ENCODE measurements at regions not wholly inside any gene's neighbourhood (a gene's known extent, or its start where the extent isn't known, plus 50 kb on each side); places are given as distances from the start of the nearest gene placed in this dataset.
"Not testable (repeated sequence)": the region's sequence is repeated elsewhere in the genome, so short reads cannot be mapped to it uniquely, and the experiment has no call there.

DNA sequence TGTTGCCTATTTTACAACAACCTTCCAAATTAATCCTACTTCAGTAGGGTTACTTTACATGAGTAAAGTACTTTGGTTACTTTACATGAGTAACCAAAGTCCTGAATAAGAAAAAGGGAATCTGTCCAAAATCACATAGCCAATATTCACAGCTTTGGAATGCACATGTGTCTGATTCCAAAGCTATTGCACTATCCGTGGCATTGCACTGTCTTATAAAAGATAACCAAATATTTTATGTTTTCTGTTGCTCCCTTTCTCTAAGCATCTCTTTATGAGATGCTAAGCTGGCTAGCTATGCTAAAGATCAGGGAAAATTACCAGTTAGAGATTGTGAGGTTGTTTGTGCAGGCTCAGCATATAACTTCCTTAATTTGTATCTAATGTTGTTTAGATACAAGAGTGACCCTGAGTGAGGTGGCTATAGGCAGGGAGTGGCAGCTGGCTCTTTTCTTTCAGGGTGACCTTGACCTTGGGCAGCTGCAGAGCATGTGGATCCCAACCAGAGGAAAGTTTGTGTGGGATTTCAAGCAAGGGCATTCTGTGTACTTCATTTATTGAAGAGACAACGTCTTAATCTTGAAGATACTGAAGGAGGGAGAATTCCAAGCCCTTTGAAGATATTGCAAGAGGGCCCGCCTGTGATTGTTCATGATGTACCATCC lies 366.1 kb upstream of the ANKRD30A start:
- TF ChIP-seq, protein P1, sequence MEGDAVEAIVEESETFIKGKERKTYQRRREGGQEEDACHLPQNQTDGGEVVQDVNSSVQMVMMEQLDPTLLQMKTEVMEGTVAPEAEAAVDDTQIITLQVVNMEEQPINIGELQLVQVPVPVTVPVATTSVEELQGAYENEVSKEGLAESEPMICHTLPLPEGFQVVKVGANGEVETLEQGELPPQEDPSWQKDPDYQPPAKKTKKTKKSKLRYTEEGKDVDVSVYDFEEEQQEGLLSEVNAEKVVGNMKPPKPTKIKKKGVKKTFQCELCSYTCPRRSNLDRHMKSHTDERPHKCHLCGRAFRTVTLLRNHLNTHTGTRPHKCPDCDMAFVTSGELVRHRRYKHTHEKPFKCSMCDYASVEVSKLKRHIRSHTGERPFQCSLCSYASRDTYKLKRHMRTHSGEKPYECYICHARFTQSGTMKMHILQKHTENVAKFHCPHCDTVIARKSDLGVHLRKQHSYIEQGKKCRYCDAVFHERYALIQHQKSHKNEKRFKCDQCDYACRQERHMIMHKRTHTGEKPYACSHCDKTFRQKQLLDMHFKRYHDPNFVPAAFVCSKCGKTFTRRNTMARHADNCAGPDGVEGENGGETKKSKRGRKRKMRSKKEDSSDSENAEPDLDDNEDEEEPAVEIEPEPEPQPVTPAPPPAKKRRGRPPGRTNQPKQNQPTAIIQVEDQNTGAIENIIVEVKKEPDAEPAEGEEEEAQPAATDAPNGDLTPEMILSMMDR (IDR thresholded peaks at IDR 0.05; ENCODE audit: insufficient read depth, low read length, poor library complexity, severe bottlenecking), result no peak
- Histone ChIP-seq H3K4me3 (replicated peaks; ENCODE audit: low read depth, low read length) (no peak overlapping the region), H3K27me3 (replicated peaks; ENCODE audit: control insufficient read depth, insufficient read depth, low read length) (no peaks in the 10 kb centered on the region), H3K36me3 (ENCODE audit: control insufficient read depth, insufficient read depth, low read length) (no peaks in the 10 kb centered on the region)
- no peak for DNase-seq (ENCODE audit: extremely low read depth, insufficient read length)

DNA sequence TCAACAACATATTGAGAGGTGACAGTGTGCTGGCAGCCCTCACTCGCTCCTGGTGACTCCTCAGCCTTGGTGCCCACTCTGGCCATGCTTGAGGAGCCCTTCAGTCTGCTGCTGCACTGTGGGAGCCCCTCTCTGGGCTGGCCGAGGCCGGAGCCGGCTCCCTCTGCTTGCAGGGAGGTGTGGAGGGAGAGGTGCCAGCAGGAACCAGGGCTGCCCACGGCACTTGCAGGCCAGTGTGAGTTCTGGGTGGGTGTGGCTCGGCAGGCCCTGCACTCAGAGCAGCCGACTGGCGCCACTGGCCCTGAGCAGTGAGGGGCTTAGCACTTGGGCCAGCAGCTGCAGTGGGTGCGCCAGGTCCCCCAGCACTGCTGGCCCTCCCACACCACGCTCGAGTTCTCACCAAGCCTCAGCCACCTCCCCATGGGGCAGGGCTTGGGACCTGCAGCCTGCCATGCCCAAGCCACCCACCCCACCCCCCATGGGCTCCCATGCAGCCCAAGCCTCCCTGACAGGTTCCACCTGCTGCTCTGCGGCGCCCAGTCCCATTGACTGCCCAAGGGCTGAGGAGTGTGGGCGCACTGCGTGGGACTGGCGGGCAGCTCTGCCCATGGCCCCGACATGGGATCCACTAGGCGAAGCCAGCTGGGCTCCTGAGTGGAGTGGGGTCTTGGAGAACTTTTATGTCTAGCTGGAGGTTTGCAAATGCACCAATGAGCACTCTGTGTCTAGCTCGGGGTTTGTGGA lies 377.1 kb upstream of the ANKRD30A start:
- no peak for DNase-seq (ENCODE audit: extremely low read depth, insufficient read length)
- Histone ChIP-seq H3K27me3 (replicated peaks; ENCODE audit: control insufficient read depth, insufficient read depth, low read length) (no peaks in the 10 kb centered on the region), H3K4me3 (replicated peaks; ENCODE audit: low read depth, low read length) (no peak overlapping the region), H3K36me3 (ENCODE audit: control insufficient read depth, insufficient read depth, low read length) (no peaks in the 10 kb centered on the region)
- TF ChIP-seq, protein P1 (IDR thresholded peaks at IDR 0.05; ENCODE audit: insufficient read depth, low read length, poor library complexity, severe bottlenecking), result no peak

DNA sequence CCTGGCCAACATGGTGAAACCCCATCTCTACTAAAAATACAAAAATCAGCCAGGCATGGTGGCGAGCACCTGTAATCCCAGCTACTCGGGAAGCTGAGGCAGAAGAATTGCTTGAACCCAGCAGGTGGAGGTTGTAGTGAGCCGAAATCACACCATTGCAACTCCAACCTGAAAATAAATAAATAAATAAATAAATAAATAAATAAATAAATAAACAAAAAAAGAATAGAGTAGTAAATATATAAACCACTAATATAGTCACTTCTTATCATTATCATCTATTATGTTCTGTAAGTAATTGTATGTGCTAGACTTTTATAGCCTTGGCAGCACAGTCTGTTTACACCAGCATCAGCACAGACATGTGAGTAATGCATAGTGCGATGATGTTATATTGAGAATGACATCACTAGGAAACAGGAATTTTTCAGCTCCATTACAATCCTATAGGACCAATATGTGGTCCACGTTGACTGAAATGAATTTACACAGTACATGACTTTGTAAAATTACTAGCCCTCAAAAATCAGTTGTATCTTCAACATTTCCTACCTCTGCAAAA lies 385.4 kb upstream of the ANKRD30A start:
- DNase-seq (ENCODE audit: extremely low read depth, insufficient read length), result no peak
- no peaks in the 10 kb centered on the region for H3K36me3 ChIP-seq (ENCODE audit: control insufficient read depth, insufficient read depth, low read length)
- TF ChIP-seq, protein P1 (IDR thresholded peaks at IDR 0.05; ENCODE audit: insufficient read depth, low read length, poor library complexity, severe bottlenecking), result no peak
- H3K27me3 ChIP-seq (replicated peaks; ENCODE audit: control insufficient read depth, insufficient read depth, low read length), result no peaks in the 10 kb centered on the region
- no peak overlapping the region for H3K4me3 ChIP-seq (replicated peaks; ENCODE audit: low read depth, low read length)

DNA sequence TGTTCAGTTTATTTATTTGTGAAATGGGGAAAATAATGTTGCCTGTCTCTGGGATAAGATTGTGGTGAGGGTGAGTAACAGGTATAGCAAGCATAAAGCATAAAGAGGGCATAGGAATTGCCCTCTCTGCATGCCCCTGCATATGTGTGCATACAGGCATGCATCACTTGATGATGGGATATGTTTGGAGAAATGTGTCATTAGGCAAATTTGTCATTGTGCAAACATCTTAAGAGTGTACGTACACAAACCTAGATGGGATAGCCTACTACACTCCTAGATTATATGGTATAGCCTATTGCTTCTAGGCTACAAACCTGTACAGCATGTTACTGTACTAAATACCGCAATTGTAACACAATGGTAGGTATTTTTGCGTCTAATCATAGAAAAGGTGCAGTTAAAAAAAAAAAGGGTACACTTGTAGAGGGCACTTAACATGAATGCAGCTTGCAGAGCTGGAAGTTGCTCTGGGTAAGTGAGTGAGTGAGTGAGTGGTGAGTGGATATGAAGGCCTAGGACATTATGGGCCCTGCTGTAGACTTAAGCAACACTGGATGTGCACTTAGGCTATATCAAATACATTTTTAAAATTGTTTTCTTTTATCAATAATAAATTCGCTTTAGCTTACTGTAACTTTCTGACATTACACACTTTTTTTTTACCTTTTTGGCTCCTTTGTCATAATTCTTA lies 386.5 kb upstream of the ANKRD30A start:
- H3K27me3 ChIP-seq (replicated peaks; ENCODE audit: control insufficient read depth, insufficient read depth, low read length), result no peaks in the 10 kb centered on the region
- H3K36me3 ChIP-seq (ENCODE audit: control insufficient read depth, insufficient read depth, low read length), result no peaks in the 10 kb centered on the region
- no peak overlapping the region for H3K4me3 ChIP-seq (replicated peaks; ENCODE audit: low read depth, low read length)
- DNase-seq (ENCODE audit: extremely low read depth, insufficient read length), result no peak
- TF ChIP-seq, protein P1 (IDR thresholded peaks at IDR 0.05; ENCODE audit: insufficient read depth, low read length, poor library complexity, severe bottlenecking), result no peak

DNA sequence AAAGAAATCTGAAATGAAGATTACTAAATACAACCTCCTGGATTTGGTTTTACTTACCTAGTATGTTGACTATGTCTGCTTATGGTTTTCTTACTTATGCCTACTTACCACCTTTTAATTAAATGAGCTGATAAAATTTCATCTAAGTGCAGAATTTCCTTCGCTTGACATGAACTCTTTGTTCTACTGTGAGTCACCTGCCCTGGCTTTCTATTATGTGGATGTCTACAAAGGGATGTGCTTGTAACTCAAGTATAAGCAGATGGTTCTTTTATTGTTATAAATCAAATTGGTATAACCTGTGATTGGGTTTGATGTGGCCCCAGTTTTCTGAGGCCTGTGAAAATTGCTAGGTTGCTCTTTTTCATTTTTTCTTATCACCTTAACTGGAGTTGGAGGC lies 389.1 kb upstream of the ANKRD30A start:
- Histone ChIP-seq H3K4me3 (replicated peaks; ENCODE audit: low read depth, low read length) (no peak overlapping the region), H3K36me3 (ENCODE audit: control insufficient read depth, insufficient read depth, low read length) (no peaks in the 10 kb centered on the region), H3K27me3 (replicated peaks; ENCODE audit: control insufficient read depth, insufficient read depth, low read length) (no peaks in the 10 kb centered on the region)
- TF ChIP-seq, protein P1 (IDR thresholded peaks at IDR 0.05; ENCODE audit: insufficient read depth, low read length, poor library complexity, severe bottlenecking), result no peak
- DNase-seq (ENCODE audit: extremely low read depth, insufficient read length), result no peak

DNA sequence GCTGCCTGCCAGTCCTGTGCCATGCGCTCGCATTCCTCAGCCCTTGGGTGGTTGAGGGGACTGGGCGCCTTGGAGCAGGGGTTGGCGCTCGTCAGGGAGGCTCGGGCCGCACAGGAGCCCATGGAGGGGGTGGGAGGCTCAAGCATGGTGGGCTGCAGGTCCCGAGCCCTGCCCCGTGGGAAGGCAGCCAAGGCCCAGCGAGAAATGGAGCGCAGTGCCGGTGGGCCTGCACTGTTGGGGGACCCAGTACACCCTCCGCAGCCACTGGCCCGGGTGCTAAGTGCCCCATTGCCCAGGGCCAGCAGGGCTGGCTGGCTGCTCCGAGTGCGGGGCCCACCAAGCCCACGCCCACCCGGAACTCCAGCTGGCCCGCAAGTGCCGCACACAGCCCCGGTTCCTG lies 390.8 kb upstream of the ANKRD30A start:
- not testable (repeated sequence) for DNase-seq (ENCODE audit: extremely low read depth, insufficient read length); H3K36me3 ChIP-seq (ENCODE audit: control insufficient read depth, insufficient read depth, low read length); H3K27me3 ChIP-seq (replicated peaks; ENCODE audit: control insufficient read depth, insufficient read depth, low read length); H3K4me3 ChIP-seq (replicated peaks; ENCODE audit: low read depth, low read length)
